ENCODE measurements at regions not wholly inside any gene's neighbourhood (a gene's known extent, or its start where the extent isn't known, plus 50 kb on each side); places are given as distances from the start of the nearest gene placed in this dataset.
"Not testable (repeated sequence)": the region's sequence is repeated elsewhere in the genome, so short reads cannot be mapped to it uniquely, and the experiment has no call there.

- DNase-seq (ENCODE audit: extremely low read depth, low read depth): no peak
- TF ChIP-seq CTCF (IDR thresholded peaks at IDR 0.05; ENCODE audit: low read depth, low read length): no peak
Observed at GRCh38 chr2:122341007-122341406, 585.6 kb downstream of the TSN start.

GRCh38 chr2:122352151-122352550 lies 596.7 kb downstream of the TSN start:
- DNase-seq (ENCODE audit: extremely low read depth, low read depth): not testable (repeated sequence)

- no peak for TF ChIP-seq CTCF (IDR thresholded peaks at IDR 0.05; ENCODE audit: low read depth, low read length)
- DNase-seq (ENCODE audit: extremely low read depth, low read depth): no peak
Observed at GRCh38 chr2:122357998-122358397, 602.5 kb downstream of the TSN start.

DNA sequence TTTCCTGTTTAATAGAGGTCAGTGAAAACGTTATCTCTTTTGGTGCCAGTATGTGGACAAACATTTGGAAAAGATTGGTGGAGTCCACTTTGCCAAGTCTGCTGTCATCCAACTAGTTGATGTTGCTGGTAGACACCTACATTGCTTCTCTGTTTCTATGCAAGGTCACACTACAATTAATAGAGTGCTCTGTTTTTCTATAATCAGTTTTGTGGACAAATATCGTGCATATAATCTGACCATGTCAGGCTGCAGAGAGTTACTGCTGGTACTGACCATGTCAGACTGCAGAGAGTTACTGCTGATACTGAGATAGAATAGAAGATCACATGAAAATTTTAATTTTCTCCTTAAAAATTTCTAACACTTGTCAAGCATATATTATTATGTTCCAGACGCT lies 603.3 kb downstream of the TSN start:
- DNase-seq (ENCODE audit: extremely low read depth, low read depth): no peak
- TF ChIP-seq CTCF (IDR thresholded peaks at IDR 0.05; ENCODE audit: low read depth, low read length): no peak

DNA sequence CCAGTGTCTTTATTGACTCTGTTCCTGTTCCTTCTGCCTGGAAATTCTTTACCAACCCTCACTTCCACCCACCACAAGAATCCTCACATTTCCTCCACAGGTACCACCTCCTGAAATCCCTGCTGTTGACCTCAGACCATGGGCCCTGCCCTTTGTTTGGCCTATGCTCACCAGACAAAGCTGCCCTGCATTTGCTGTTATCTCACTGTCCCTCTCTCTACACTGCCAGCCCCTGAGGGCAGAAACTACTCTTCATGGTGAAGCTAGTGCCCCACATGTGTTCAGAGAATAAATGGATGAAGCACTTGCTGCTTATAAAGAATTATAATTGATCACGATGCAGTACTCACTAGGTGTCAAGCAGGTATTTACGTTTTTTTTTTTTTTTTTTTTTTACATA lies 608.4 kb downstream of the TSN start:
- no peak for DNase-seq (ENCODE audit: extremely low read depth, low read depth)
- no peak for TF ChIP-seq CTCF (IDR thresholded peaks at IDR 0.05; ENCODE audit: low read depth, low read length)

DNA sequence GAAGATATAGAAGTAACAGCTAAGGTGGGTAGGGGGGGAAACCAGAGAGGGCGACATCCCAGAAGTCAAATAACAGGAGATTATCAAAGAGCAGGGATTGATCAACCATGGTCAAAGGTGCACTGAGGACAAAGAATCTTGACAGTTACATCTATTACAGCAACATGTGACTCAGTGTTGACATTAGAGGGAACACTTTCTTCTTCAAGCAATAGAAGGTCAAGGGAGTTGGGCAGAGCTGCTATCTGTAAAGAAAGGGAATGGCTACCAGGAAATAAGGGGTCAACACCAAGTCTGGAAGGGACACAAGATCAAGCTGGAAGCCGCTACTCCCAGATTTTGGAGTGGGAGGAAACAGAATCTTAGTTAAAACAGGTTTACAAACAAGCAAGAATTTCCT lies 611.0 kb downstream of the TSN start:
- TF ChIP-seq CTCF (IDR thresholded peaks at IDR 0.05; ENCODE audit: low read depth, low read length): no peak
- DNase-seq (ENCODE audit: extremely low read depth, low read depth): no peak

- no peak for TF ChIP-seq CTCF (IDR thresholded peaks at IDR 0.05; ENCODE audit: low read depth, low read length)
- DNase-seq (ENCODE audit: extremely low read depth, low read depth): no peak
Observed at GRCh38 chr2:122366969-122367645, 611.7 kb downstream of the TSN start.

- DNase-seq (ENCODE audit: extremely low read depth, low read depth): no peak
- TF ChIP-seq CTCF (IDR thresholded peaks at IDR 0.05; ENCODE audit: low read depth, low read length): no peak
Observed at GRCh38 chr2:122367646-122368010, 612.2 kb downstream of the TSN start.
